CD14-positive monocyte (primary cell): ENCODE measurements at regions not wholly inside any gene's neighbourhood (a gene's known extent, or its start where the extent isn't known, plus 50 kb on each side); places are given as distances from the start of the nearest gene placed in this dataset.

Source experiments
- DNase-seq, 3 donors: peaks; one replicate each; pipeline ENCODE4 v3.0.0-alpha.2; 2011 to 2022
- H2AFZ ChIP-seq: 2 replicates; pipeline ENCODE4 v1.6.0; 2012; ENCODE audit warnings: mild to moderate bottlenecking, low read depth, low read length, inconsistent platforms; ENCODE audit not compliant: insufficient read depth, poor library complexity, severe bottlenecking
- H3K27ac ChIP-seq, 2 donors: 1 replicate in 1 of 2; 2 replicates in 1 of 2; pipeline ENCODE4 v1.5.1; 2012 to 2013; ENCODE audit warnings: low read length in 2 of 2, control low read depth in 1 of 2, inconsistent platforms in 1 of 2, low read depth in 1 of 2, mild to moderate bottlenecking in 1 of 2
- H3K27me3 ChIP-seq, 2 donors: one replicate each; pipeline versions ENCODE4 v1.6.0 to v1.6.1; 2011 to 2013; ENCODE audit warnings: low read length in 2 of 2; ENCODE audit not compliant: control insufficient read depth in 2 of 2, insufficient read depth in 2 of 2
- H3K36me3 ChIP-seq, 2 donors: replicated peaks in 1 of 2; 1 replicate in 1 of 2; 2 replicates in 1 of 2; pipeline versions ENCODE4 v1.5.1 to v1.6.1; 2012 to 2013; ENCODE audit warnings: low read length in 2 of 2, control low read depth in 1 of 2, inconsistent platforms in 1 of 2, mild to moderate bottlenecking in 1 of 2; ENCODE audit not compliant: insufficient read depth in 2 of 2, control insufficient read depth in 1 of 2
- H3K4me1 ChIP-seq, 2 donors: 1 replicate in 1 of 2; 2 replicates in 1 of 2; pipeline versions ENCODE4 v1.5.1 to v1.6.1; 2012 to 2013; ENCODE audit warnings: low read length in 2 of 2, control low read depth in 1 of 2, inconsistent platforms in 1 of 2, mild to moderate bottlenecking in 1 of 2, moderate library complexity in 1 of 2; ENCODE audit not compliant: insufficient read depth in 2 of 2, control insufficient read depth in 1 of 2
- H3K4me2 ChIP-seq: replicated peaks from 2 replicates; pipeline ENCODE3; 2012; ENCODE audit warnings: low read length, moderate library complexity, mild to moderate bottlenecking; ENCODE audit not compliant: poor library complexity, severe bottlenecking; ENCODE audit errors: extremely low read depth
- H3K4me3 ChIP-seq, 3 experiments: fragments of 200-600 bp in 1 of 3; sonication (generic) in 1 of 3; replicated peaks in 1 of 3; 1 replicate in 2 of 3; 2 replicates in 1 of 3; pipeline ENCODE4 v1.5.1; 2011 to 2013; ENCODE audit warnings: low read length in 3 of 3, mild to moderate bottlenecking in 3 of 3, control low read depth in 2 of 3, low read depth in 2 of 3, inconsistent platforms in 1 of 3, moderate library complexity in 1 of 3
- H3K79me2 ChIP-seq: 2 replicates; pipeline ENCODE4 v1.6.0; 2012; ENCODE audit warnings: mild to moderate bottlenecking, control low read depth, inconsistent platforms, low read length, moderate library complexity; ENCODE audit not compliant: insufficient read depth
- H3K9ac ChIP-seq: 2 replicates; pipeline ENCODE4 v1.6.0; 2017; ENCODE audit warnings: low read length, mild to moderate bottlenecking; ENCODE audit not compliant: insufficient read depth, poor library complexity, severe bottlenecking
- H3K9me3 ChIP-seq, 2 donors: replicated peaks in 1 of 2; 1 replicate in 1 of 2; 2 replicates in 1 of 2; pipeline versions ENCODE4 v1.5.1 to v1.6.1; 2012 to 2013; ENCODE audit warnings: low read length in 2 of 2, control low read depth in 1 of 2; ENCODE audit not compliant: control insufficient read depth in 1 of 2, insufficient read depth in 1 of 2
- H4K20me1 ChIP-seq: 2 replicates; pipeline ENCODE4 v1.6.0; 2012; ENCODE audit warnings: mild to moderate bottlenecking, low read length, control low read depth, moderate library complexity; ENCODE audit not compliant: insufficient read depth
- H3K27ac Mint-ChIP-seq, 7 donors: one replicate each; pipeline ENCODE4 v1.8.0; 2020; ENCODE audit warnings: mild to moderate bottlenecking in 7 of 7, mixed read lengths in 7 of 7, moderate library complexity in 6 of 7, inconsistent platforms in 2 of 7
- H3K27me3 Mint-ChIP-seq, 3 donors: one replicate each; pipeline ENCODE4 v1.8.0; 2021 to 2022; ENCODE audit warnings: low read depth in 3 of 3, mild to moderate bottlenecking in 3 of 3, mixed read lengths in 3 of 3, moderate library complexity in 3 of 3, inconsistent platforms in 1 of 3
- H3K36me3 Mint-ChIP-seq, 2 donors: one replicate each; pipeline ENCODE4 v1.8.0; 2020; ENCODE audit warnings: mixed read lengths in 2 of 2, inconsistent platforms in 1 of 2, mild to moderate bottlenecking in 1 of 2
- H3K4me1 Mint-ChIP-seq: one replicate; pipeline ENCODE4 v1.8.0; 2020; ENCODE audit warnings: mild to moderate bottlenecking, mixed read lengths
- H3K4me3 Mint-ChIP-seq, 2 donors: one replicate each; pipeline ENCODE4 v1.8.0; 2020; ENCODE audit warnings: mild to moderate bottlenecking in 2 of 2, mixed read lengths in 2 of 2, moderate library complexity in 1 of 2
- H3K9me3 Mint-ChIP-seq, 7 donors: one replicate each; pipeline ENCODE4 v1.8.0; 2020 to 2022; ENCODE audit warnings: mixed read lengths in 7 of 7, mild to moderate bottlenecking in 6 of 7, moderate library complexity in 6 of 7, inconsistent platforms in 2 of 7
- WGBS: methylation state at CpG from one replicate; pipeline ENCODE4 v1.1.5; 2013; ENCODE audit warnings: missing lambda C conversion rate; ENCODE audit not compliant: insufficient coverage; 5-methylcytosine and 5-hydroxymethylcytosine counted together
- intact Hi-C, 2 donors: fragments of 100-400 bp; cut with micrococcal nuclease; formaldehyde crosslinking; loops; one replicate each; pipeline versions ENCODE4 v1.15.0 to v1.15.1; 2023
- TF ChIP-seq, protein P1 (sequence below): fragments of 200-600 bp; IDR thresholded peaks from one replicate; pipeline ENCODE4 v1.8.0; 2022; ENCODE audit warnings: antibody characterized with exemption, mild to moderate bottlenecking

GRCh38 chr6:140538926-140539325 lies 1164.5 kb upstream of the CITED2 start:
- no peak overlapping the region for H3K9ac ChIP-seq
- H3K4me3 ChIP-seq: no peak overlapping the region
- DNase-seq: no peak
- no peaks in the 10 kb centered on the region for H3K79me2 ChIP-seq
- Mint-ChIP-seq H3K27ac (peak overlapping the region in 1 of 7 donors; percentile 36), H3K4me3 (no peak overlapping the region), H3K4me1 (no peaks in the 10 kb centered on the region), H3K9me3 (peaks cover 0 to 4% (median 1%) of the 10 kb centered on the region in 7 donors), H3K36me3 (no peaks in the 10 kb centered on the region), H3K27me3 (peaks cover 0 to 2% (median under 1%) of the 10 kb centered on the region in 3 donors)
- H3K4me2 ChIP-seq: no peak overlapping the region
- TF ChIP-seq, protein P1, sequence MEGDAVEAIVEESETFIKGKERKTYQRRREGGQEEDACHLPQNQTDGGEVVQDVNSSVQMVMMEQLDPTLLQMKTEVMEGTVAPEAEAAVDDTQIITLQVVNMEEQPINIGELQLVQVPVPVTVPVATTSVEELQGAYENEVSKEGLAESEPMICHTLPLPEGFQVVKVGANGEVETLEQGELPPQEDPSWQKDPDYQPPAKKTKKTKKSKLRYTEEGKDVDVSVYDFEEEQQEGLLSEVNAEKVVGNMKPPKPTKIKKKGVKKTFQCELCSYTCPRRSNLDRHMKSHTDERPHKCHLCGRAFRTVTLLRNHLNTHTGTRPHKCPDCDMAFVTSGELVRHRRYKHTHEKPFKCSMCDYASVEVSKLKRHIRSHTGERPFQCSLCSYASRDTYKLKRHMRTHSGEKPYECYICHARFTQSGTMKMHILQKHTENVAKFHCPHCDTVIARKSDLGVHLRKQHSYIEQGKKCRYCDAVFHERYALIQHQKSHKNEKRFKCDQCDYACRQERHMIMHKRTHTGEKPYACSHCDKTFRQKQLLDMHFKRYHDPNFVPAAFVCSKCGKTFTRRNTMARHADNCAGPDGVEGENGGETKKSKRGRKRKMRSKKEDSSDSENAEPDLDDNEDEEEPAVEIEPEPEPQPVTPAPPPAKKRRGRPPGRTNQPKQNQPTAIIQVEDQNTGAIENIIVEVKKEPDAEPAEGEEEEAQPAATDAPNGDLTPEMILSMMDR: no peak
- H3K27ac ChIP-seq: no peak overlapping the region
- H4K20me1 ChIP-seq: no peaks in the 10 kb centered on the region
- H3K36me3 ChIP-seq: no peaks in the 10 kb centered on the region
- no peaks in the 10 kb centered on the region for H3K27me3 ChIP-seq
- no peaks in the 10 kb centered on the region for H3K9me3 ChIP-seq
- no peak overlapping the region for H2AFZ ChIP-seq
- intact Hi-C loops: no loop called here
- H3K4me1 ChIP-seq: no peaks in the 10 kb centered on the region

GRCh38 chr6:140537834-140538705 lies 1163.6 kb upstream of the CITED2 start:
- Histone ChIP-seq H3K4me1 (no peaks in the 10 kb centered on the region), H3K9me3 (no peaks in the 10 kb centered on the region), H2AFZ (no peak overlapping the region), H3K27me3 (no peaks in the 10 kb centered on the region), H3K27ac (no peak overlapping the region), H3K4me3 (no peak overlapping the region), H4K20me1 (no peaks in the 10 kb centered on the region), H3K4me2 (no peak overlapping the region), H3K79me2 (no peaks in the 10 kb centered on the region), H3K9ac (no peak overlapping the region), H3K36me3 (no peaks in the 10 kb centered on the region)
- no peak for DNase-seq
- peaks cover 0 to 2% (median 1%) of the 10 kb centered on the region in 3 donors for H3K27me3 Mint-ChIP-seq
- H3K4me3 Mint-ChIP-seq: no peak overlapping the region
- H3K4me1 Mint-ChIP-seq: no peaks in the 10 kb centered on the region
- TF ChIP-seq, protein P1: no peak
- intact Hi-C loops: no loop called here
- H3K27ac Mint-ChIP-seq: no peak overlapping the region
- 50% methylated on average over 2 of the region's 8 CpGs for WGBS
- peaks cover 0 to 4% (median 1%) of the 10 kb centered on the region in 7 donors for H3K9me3 Mint-ChIP-seq
- H3K36me3 Mint-ChIP-seq: no peaks in the 10 kb centered on the region
